H1 (cell line): ENCODE measurements at regions not wholly inside any gene's neighbourhood (a gene's known extent, or its start where the extent isn't known, plus 50 kb on each side); places are given as distances from the start of the nearest gene placed in this dataset.
"Not testable (repeated sequence)": the region's sequence is repeated elsewhere in the genome, so short reads cannot be mapped to it uniquely, and the experiment has no call there.

ENCODE experiments used
- CTCF ChIA-PET: fragments of 300-600 bp; sonication (Branson Sonifier 250); formaldehyde crosslinking; loops from one replicate; lab custom pipeline; 2021; ENCODE audit not compliant: partially characterized antibody; lab: Charles Lee
- POLR2A ChIA-PET: fragments of 300-600 bp; sonication (Branson Sonifier 250); formaldehyde crosslinking; loops from one replicate; lab custom pipeline; 2021; ENCODE audit warnings: inconsistent platforms; ENCODE audit not compliant: partially characterized antibody; lab: Charles Lee
- DNase-seq, 2 experiments: peaks; one replicate each; pipeline versions ENCODE4 v3.0.0 to v3.0.0-alpha.2; 2010 to 2022; ENCODE audit warnings: low spot score in 2 of 2, low read depth in 1 of 2, mixed read lengths in 1 of 2
- FAIRE-seq: peaks from 2 replicates; lab custom pipeline; 2011; peaks lifted over from hg19 to GRCh38; lab: Jason Lieb, UNC
- H2AFZ ChIP-seq: 2 replicates; pipeline ENCODE4 v1.8.1; 2012; ENCODE audit warnings: low read length, inconsistent platforms
- H2AK5ac ChIP-seq: 2 replicates; pipeline ENCODE4 v1.6.1; 2013; ENCODE audit warnings: low read depth, low read length
- H2BK120ac ChIP-seq: replicated peaks from 2 replicates; pipeline ENCODE3; 2013; ENCODE audit warnings: low read depth, low read length, inconsistent platforms
- H2BK12ac ChIP-seq: 2 replicates; pipeline ENCODE4 v1.6.1; 2013; ENCODE audit warnings: low read depth, low read length
- H2BK15ac ChIP-seq: 2 replicates; pipeline ENCODE4 v1.6.1; 2013; ENCODE audit warnings: low read length
- H2BK20ac ChIP-seq: 2 replicates; pipeline ENCODE4 v1.6.1; 2013; ENCODE audit warnings: low read length
- H2BK5ac ChIP-seq: 2 replicates; pipeline ENCODE4 v1.6.1; 2013; ENCODE audit warnings: low read depth, low read length
- H3K14ac ChIP-seq: 2 replicates; pipeline ENCODE4 v1.6.1; 2013; ENCODE audit warnings: inconsistent platforms; ENCODE audit not compliant: insufficient read length
- H3K18ac ChIP-seq: 2 replicates; pipeline ENCODE4 v1.6.1; 2013; ENCODE audit warnings: low read length; ENCODE audit errors: extremely low read depth
- H3K23ac ChIP-seq: 2 replicates; pipeline ENCODE4 v1.6.1; 2013; ENCODE audit warnings: inconsistent platforms; ENCODE audit not compliant: insufficient read length
- H3K23me2 ChIP-seq: 2 replicates; pipeline ENCODE4 v1.6.1; 2013; ENCODE audit warnings: low read depth, low read length
- H3K27ac ChIP-seq: 2 replicates; pipeline ENCODE4 v1.6.1; 2011; ENCODE audit warnings: low read depth, low read length, inconsistent platforms
- H3K27me3 ChIP-seq, 4 experiments: replicated peaks in 1 of 4; 1 replicate in 1 of 4; 2 replicates in 3 of 4; pipeline versions ENCODE4 v1.6.1 to v1.8.1; 2011 to 2013; ENCODE audit warnings: low read length in 3 of 4, mild to moderate bottlenecking in 3 of 4, inconsistent platforms in 2 of 4, mixed read lengths in 2 of 4, moderate library complexity in 1 of 4; ENCODE audit not compliant: control insufficient read depth in 3 of 4, insufficient read depth in 3 of 4; ENCODE audit errors: extremely low read depth in 1 of 4
- H3K36me3 ChIP-seq, 4 experiments: 2 replicates each; pipeline versions ENCODE4 v1.6.1 to v1.8.1; 2011 to 2013; ENCODE audit warnings: mild to moderate bottlenecking in 4 of 4, low read length in 3 of 4, moderate library complexity in 2 of 4, control low read depth in 1 of 4, inconsistent platforms in 1 of 4; ENCODE audit not compliant: insufficient read depth in 4 of 4, control insufficient read depth in 2 of 4
- H3K4ac ChIP-seq: replicated peaks from 2 replicates; pipeline ENCODE3; 2013; ENCODE audit warnings: low read length, low read depth, mixed read lengths, inconsistent platforms; ENCODE audit not compliant: insufficient read length
- H3K4me1 ChIP-seq, 4 experiments: replicated peaks in 1 of 4; 1 replicate in 1 of 4; 2 replicates in 3 of 4; pipeline versions ENCODE4 v1.6.1 to v1.8.1; 2011 to 2013; ENCODE audit warnings: low read length in 3 of 4, inconsistent platforms in 2 of 4, mixed read lengths in 1 of 4; ENCODE audit not compliant: insufficient read depth in 4 of 4, control insufficient read depth in 3 of 4
- H3K4me2 ChIP-seq, 2 experiments: 2 replicates each; pipeline versions ENCODE4 v1.6.1 to v1.8.1; 2011 to 2013; ENCODE audit warnings: low read depth in 2 of 2, low read length in 2 of 2, control low read depth in 1 of 2, inconsistent platforms in 1 of 2, mild to moderate bottlenecking in 1 of 2; ENCODE audit not compliant: insufficient read depth in 1 of 2
- H3K4me3 ChIP-seq, 4 experiments: fragments of 200-600, 300-600 bp in 1 of 4; sonication (generic), shearing (Covaris generic), sonication (Bioruptor Twin) in 1 of 4; 2 replicates each; pipeline versions ENCODE4 v1.5.1 to v1.8.1; 2011 to 2016; ENCODE audit warnings: low read length in 4 of 4, low read depth in 3 of 4, control low read depth in 2 of 4, inconsistent platforms in 2 of 4, mild to moderate bottlenecking in 2 of 4, mixed read lengths in 1 of 4, moderate library complexity in 1 of 4; ENCODE audit not compliant: insufficient read depth in 2 of 4; ENCODE audit errors: extremely low read depth in 1 of 4
- H3K56ac ChIP-seq: replicated peaks from 2 replicates; pipeline ENCODE3; 2013; ENCODE audit warnings: low read depth, mild to moderate bottlenecking, mixed read lengths, low read length, inconsistent platforms; ENCODE audit not compliant: insufficient read length
- H3K79me1 ChIP-seq: 2 replicates; pipeline ENCODE4 v1.6.1; 2013; ENCODE audit warnings: low read depth, low read length, control low read depth
- H3K79me2 ChIP-seq, 2 experiments: 2 replicates each; pipeline versions ENCODE4 v1.6.1 to v1.8.1; 2012 to 2013; ENCODE audit warnings: low read length in 2 of 2, mild to moderate bottlenecking in 2 of 2, inconsistent platforms in 1 of 2; ENCODE audit not compliant: insufficient read depth in 2 of 2, control insufficient read depth in 1 of 2
- H3K9ac ChIP-seq, 4 experiments: replicated peaks in 1 of 4; 1 replicate in 1 of 4; 2 replicates in 3 of 4; pipeline versions ENCODE4 v1.6.1 to v1.8.1; 2011 to 2013; ENCODE audit warnings: low read depth in 3 of 4, low read length in 3 of 4, control low read depth in 2 of 4, mild to moderate bottlenecking in 2 of 4, moderate library complexity in 2 of 4, inconsistent platforms in 1 of 4; ENCODE audit errors: extremely low read depth in 1 of 4
- H3K9me3 ChIP-seq, 2 experiments: 2 replicates each; pipeline versions ENCODE4 v1.6.1 to v1.8.1; 2012 to 2013; ENCODE audit warnings: mild to moderate bottlenecking in 2 of 2, moderate library complexity in 2 of 2, control low read depth in 1 of 2, inconsistent platforms in 1 of 2, low read depth in 1 of 2, low read length in 1 of 2, mixed read lengths in 1 of 2; ENCODE audit not compliant: insufficient read depth in 2 of 2
- H4K20me1 ChIP-seq, 2 experiments: replicated peaks in 1 of 2; 2 replicates each; pipeline versions ENCODE3 to v1.8.1; 2011 to 2013; ENCODE audit warnings: inconsistent platforms in 2 of 2, low read length in 2 of 2, mild to moderate bottlenecking in 1 of 2; ENCODE audit not compliant: insufficient read depth in 2 of 2, control insufficient read depth in 1 of 2
- H4K5ac ChIP-seq: 2 replicates; pipeline ENCODE4 v1.6.1; 2013; ENCODE audit warnings: low read length, low read depth, mixed read lengths, inconsistent platforms; ENCODE audit not compliant: insufficient read length
- H4K8ac ChIP-seq: 2 replicates; pipeline ENCODE4 v1.8.0; 2013; ENCODE audit warnings: mild to moderate bottlenecking, moderate library complexity, low read length, inconsistent platforms; ENCODE audit not compliant: insufficient read depth; ENCODE audit errors: extremely low read depth
- H4K91ac ChIP-seq: replicated peaks from 2 replicates; pipeline ENCODE3; 2013; ENCODE audit warnings: low read length, mixed read lengths, inconsistent platforms; ENCODE audit not compliant: insufficient read length
- WGBS, 2 experiments: shearing (Covaris generic) in 1 of 2; methylation state at CpG; one replicate each; pipeline versions ENCODE4 v1.1.6 to v1.1.7; 2013 to 2015; ENCODE audit warnings: low lambda C conversion rate in 2 of 2, mixed read lengths in 2 of 2, inconsistent platforms in 1 of 2, low coverage in 1 of 2, missing lambda C conversion rate in 1 of 2; ENCODE audit not compliant: insufficient replicate concordance in 2 of 2, insufficient coverage in 1 of 2, insufficient read length in 1 of 2; ENCODE audit errors: extremely low coverage in 1 of 2, missing lambda C conversion rate in 1 of 2; 5-methylcytosine and 5-hydroxymethylcytosine counted together

GRCh38 chr15:24437270-24437669 is 238.3 kb upstream of the NPAP1 start:
- H3K9me3 ChIP-seq: peaks cover 0 to 16% of the 10 kb centered on the region in 2 experiments; a peak in 2 of 4 replicates
- H2BK20ac ChIP-seq, H3K27ac ChIP-seq, H4K91ac ChIP-seq, H3K56ac ChIP-seq, POLR2A ChIA-PET, H3K9ac ChIP-seq, H3K18ac ChIP-seq, H2BK15ac ChIP-seq, H3K14ac ChIP-seq, H4K5ac ChIP-seq, H2BK12ac ChIP-seq, H3K23ac ChIP-seq, H2BK5ac ChIP-seq, FAIRE-seq, H2BK120ac ChIP-seq, H3K36me3 ChIP-seq, H3K23me2 ChIP-seq, H2AFZ ChIP-seq, CTCF ChIA-PET, H3K27me3 ChIP-seq, H3K79me1 ChIP-seq, H3K4me3 ChIP-seq, DNase-seq, H2AK5ac ChIP-seq, H4K8ac ChIP-seq, H3K79me2 ChIP-seq, H3K4ac ChIP-seq, H3K4me1 ChIP-seq, H4K20me1 ChIP-seq, H3K4me2 ChIP-seq: not testable (repeated sequence)
- 71% methylated on average over 4 of the region's 5 CpGs; no CpG with 5 or more reads in 1 of the 2 experiments for WGBS, 2 experiments

GRCh38 chr15:24437735-24438134 is 237.8 kb upstream of the NPAP1 start:
- peaks cover 0 to 19% of the 10 kb centered on the region in 2 experiments; a peak in 2 of 4 replicates for H3K9me3 ChIP-seq
- H2BK120ac ChIP-seq, H3K27me3 ChIP-seq, H3K23ac ChIP-seq, DNase-seq, FAIRE-seq, H3K79me2 ChIP-seq, H3K9ac ChIP-seq, H4K8ac ChIP-seq, H2BK20ac ChIP-seq, H3K14ac ChIP-seq, H2BK15ac ChIP-seq, H2BK12ac ChIP-seq, H3K36me3 ChIP-seq, H3K4me2 ChIP-seq, H4K91ac ChIP-seq, H3K4ac ChIP-seq, H3K27ac ChIP-seq, H4K5ac ChIP-seq, CTCF ChIA-PET, H3K18ac ChIP-seq, H2AFZ ChIP-seq, H3K79me1 ChIP-seq, H3K4me1 ChIP-seq, H2BK5ac ChIP-seq, H3K4me3 ChIP-seq, H2AK5ac ChIP-seq, POLR2A ChIA-PET, H4K20me1 ChIP-seq, H3K56ac ChIP-seq, H3K23me2 ChIP-seq: not testable (repeated sequence)
- WGBS, 2 experiments: 85% methylated on average over 1 of the region's 1 CpG; no CpG with 5 or more reads in 1 of the 2 experiments
